GM19452 (cell line): ENCODE measurements at regions not wholly inside any gene's neighbourhood (a gene's known extent, or its start where the extent isn't known, plus 50 kb on each side); places are given as distances from the start of the nearest gene placed in this dataset.
A peak's percentile ranks its signal among the peaks of the same experiment; 100 is the strongest.
"Not testable (repeated sequence)": the region's sequence is repeated elsewhere in the genome, so short reads cannot be mapped to it uniquely, and the experiment has no call there.

Experiments used
- ATAC-seq: cut with Tn5 transposase; IDR thresholded peaks from one replicate; pipeline ENCODE4 v1.9.1; 2021; ENCODE audit not compliant: unreplicated experiment

GRCh38 chr2:7736646-7737305 lies 819.6 kb downstream of the RNF144A start:
- ATAC-seq: no peak

- ATAC-seq: no peak
Measured at GRCh38 chr2:7738596-7738995, 821.4 kb downstream of the RNF144A start.

- no peak for ATAC-seq
Measured at GRCh38 chr2:7740114-7740513, 822.9 kb downstream of the RNF144A start.

DNA sequence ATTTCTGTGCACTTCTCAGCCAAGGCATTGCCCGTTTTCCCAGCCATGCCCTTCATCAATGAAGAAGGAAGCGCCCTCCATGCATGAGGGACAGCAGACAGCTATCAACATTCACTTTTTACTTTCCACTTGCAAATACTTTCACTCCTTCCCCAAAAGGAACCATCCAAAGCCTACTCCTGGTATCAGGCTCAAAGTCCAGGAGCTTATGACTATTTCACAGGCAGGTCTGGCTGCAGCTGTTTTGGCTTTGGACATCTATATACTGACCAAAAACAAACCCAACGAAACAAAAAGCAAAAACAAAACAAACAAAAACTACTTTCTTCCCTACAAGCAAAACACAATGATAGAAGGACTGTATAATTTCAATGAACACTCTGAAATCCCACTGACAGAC lies 825.1 kb downstream of the RNF144A start:
- ATAC-seq: no peak

DNA sequence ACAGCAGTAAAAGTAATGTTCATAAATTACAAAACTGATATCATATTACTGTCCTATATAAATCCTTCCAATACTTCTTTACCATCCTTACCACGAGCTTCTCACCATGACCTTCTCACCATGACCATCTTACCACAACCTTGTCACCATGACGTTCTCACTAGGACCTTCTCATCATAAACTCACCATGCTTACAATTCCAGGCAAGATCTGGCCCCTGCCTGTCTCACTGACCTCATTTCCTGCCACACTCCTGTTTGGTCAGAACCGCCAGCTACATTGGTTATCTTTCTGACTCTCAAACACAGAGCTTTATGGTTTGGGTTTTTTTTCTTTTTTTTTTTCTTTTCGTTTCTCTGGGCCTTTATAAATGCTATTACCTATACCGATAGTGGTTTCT lies 827.6 kb downstream of the RNF144A start:
- ATAC-seq: no peak

GRCh38 chr2:7745369-7745768 lies 828.2 kb downstream of the RNF144A start:
- ATAC-seq: no peak

DNA sequence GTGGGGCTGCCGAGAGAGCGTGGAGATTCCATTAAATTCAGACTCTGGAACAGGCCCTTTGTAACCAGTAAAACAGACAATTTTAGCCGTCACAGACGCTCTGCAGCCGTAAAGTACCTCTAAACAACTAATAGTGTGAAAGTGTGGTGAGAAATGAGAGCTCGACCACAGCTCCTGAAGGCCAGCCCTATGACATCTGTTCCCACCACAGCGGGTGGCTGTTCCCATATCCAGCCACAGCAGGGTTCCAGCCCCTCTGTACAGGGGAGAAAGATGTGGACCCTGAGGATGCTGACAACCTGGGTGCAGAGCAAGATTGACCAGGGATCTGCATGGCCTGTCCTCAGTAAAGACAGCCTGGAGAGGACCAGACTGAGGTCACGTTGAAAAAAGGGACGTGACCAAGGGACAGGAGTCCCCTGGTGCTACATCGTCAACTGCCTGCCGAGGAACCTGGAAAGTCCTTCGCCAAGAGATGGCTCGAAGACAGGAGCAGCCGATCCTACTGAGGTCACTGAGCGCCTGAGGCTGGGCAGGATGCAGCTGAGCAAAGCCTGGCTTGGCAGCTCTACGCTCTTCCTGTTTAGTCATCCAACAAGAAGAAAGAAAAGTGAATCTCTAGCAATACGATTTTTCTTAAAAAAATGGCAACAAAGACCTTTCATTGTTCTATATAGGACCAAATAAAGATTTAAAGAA lies 831.7 kb downstream of the RNF144A start:
- no peak for ATAC-seq

DNA sequence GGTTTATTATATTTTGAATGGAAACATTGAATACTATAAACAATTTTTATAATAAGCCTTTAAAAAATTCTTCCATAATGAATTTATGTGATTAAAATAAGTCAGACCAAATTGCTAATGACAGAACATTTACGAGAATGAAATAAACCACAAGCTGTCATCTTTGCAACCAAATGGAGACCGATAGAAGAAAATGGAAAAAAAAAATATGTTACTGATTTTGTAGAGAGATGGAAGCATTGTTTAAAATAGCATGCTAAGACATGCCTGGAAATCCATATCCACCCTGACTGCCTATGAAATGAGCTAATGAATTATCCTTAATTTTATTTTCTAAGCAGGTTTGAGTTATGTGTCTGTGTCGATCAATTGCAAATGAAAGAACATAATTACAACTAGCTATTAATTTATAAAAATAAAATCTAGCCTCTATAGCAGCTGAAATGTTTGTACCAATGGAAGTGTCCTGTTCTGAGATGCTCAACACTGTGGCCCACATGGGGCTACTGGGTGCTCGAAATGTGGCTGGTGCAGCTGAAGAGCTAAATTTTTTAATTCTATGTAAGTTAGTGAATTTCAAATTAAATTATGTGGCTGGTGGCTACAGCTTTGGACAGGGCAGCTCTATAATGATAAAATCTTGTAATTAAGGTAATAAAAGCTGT lies 832.8 kb downstream of the RNF144A start:
- no peak for ATAC-seq

GRCh38 chr2:7752291-7752690 lies 835.1 kb downstream of the RNF144A start:
- ATAC-seq: no peak

GRCh38 chr2:7753777-7754176 lies 836.6 kb downstream of the RNF144A start:
- ATAC-seq: no peak

DNA sequence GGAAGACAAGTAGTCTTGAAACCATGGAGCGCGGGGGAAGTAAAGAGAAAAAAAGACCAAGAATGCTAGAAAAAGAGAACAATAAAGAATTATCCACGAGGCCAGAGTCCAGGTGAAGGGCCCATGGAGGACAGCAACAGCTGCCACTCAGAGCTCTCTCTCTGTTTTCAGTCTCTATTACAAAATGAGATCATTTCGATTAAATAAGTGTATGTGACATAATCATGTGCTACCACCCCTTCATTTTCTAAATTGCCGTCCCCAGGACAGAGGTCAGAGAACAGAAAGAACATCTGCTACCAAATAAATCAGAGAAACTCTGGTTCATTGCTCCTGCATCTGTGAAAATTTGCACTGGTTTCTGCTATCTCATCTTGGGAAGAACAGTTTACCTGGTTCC lies 838.7 kb downstream of the RNF144A start:
- no peak for ATAC-seq

DNA sequence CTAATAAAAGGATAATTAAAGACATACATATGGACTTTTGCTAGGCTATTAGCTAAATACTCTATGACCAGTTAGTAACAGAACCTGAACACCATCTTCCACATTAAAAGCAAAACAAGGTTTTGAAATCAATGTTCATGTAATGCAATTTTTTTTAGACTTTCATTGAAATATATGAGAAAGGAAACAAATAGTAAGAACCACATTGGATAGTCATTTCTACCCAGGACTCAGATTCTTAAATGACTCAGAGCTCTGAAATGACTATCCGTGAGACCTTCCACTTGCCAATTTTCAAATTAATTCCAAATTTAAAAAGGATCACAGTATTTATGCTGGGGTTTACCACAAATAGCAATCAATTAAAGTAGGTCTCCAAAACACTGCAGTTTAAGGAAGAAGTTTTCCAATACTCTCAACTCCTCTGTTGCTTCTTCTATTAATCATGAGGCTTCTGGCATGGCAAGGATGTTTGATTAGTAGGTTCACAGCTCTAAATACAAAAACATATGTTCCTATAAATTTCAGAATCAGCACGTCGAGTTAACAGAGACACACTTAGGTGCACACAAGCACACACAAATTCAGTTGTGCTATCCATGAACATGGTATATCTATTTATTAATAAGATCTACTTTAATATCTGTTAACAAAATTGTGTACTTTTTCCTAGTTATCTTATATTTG lies 841.0 kb downstream of the RNF144A start:
- ATAC-seq: peak; percentile 55

GRCh38 chr2:7759898-7760297 lies 842.7 kb downstream of the RNF144A start:
- ATAC-seq: no peak

- not testable (repeated sequence) for ATAC-seq
Measured at GRCh38 chr2:7763418-7763817, 846.2 kb downstream of the RNF144A start.

- no peak for ATAC-seq
Measured at GRCh38 chr2:7765236-7765635, 848.0 kb downstream of the RNF144A start.

DNA sequence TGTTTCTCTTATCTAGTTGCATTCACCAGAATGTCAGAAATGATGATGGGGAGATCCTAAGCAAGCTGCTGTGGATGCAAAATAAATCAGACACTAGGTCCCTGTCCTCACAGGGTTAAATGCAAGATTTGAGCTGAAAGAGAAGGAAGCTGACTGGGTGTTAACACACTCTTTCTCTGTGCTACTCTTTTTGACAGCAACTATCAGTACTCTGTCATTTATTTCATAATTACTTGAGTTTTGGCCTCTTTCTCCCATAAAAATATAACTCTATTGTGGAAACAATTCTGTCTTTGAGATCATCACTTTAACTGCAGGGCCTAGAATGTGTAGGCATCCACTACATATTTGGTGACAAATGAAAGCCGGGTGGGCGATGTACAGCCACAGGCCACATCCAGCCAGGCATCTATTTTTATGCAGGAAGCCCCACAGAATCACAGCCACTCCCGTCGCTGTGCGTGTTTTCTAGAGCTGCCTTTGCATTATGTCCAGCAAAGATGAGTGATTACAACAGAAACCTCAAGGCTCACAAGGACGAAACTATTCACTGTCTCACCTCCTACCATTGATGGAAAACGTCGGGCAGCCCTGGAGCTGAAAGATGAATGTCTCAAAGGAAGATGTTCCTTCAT lies 849.0 kb downstream of the RNF144A start:
- ATAC-seq: no peak

DNA sequence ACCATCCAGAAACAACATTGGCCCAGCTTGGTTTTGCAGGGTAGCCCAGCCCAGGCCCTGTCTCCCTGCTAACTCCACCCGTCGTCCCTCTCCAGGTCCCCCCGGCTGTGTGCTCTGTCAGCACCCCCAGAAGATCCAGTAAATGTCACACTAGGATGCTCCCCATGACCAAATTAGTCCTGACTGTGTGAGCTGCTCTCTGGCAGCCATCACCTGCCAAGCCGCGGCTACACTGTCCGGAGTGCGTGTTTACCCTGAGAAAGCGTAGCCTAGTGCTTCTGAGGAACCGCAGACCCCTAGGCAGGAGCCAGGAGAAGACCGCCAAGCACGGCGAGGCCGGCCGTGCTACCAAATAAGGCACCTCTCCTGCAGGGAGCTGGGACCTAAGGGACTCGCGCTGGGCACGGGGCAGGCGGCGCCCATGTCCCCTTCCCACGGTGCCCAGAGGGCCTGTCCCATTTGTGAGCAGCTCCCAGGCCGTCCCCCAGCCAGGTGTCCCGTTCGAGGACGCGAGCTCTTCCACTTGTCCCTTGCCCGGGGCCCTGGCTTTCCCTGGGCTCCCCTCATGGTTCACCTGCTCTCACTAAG lies 849.9 kb downstream of the RNF144A start:
- ATAC-seq: no peak

DNA sequence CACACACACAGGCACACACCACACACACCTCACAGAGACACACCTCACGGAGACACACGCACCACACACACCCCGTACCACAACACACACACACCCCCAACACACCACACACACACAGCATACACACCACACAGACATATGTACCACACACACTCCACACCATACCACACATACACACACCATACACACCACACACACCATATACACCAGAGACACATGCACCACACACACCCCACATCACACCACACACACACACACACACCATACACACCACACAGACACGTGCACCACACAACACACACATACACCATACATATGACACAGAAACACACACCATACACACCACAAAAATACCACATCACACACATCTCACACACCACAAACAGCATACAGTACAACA lies 850.7 kb downstream of the RNF144A start:
- ATAC-seq: no peak

- no peak for ATAC-seq
Measured at GRCh38 chr2:7771781-7772180, 854.6 kb downstream of the RNF144A start.

GRCh38 chr2:7773362-7774360 lies 856.4 kb downstream of the RNF144A start:
- peak; percentile 80 for ATAC-seq
